GM19468 (cell line): ENCODE measurements at regions not wholly inside any gene's neighbourhood (a gene's known extent, or its start where the extent isn't known, plus 50 kb on each side); places are given as distances from the start of the nearest gene placed in this dataset.
A peak's percentile ranks its signal among the peaks of the same experiment; 100 is the strongest.

ENCODE experiments used
- ATAC-seq: cut with Tn5 transposase; IDR thresholded peaks from one replicate; pipeline ENCODE4 v1.9.1; 2021; ENCODE audit warnings: mild to moderate bottlenecking, moderate library complexity, moderate number of reproducible peaks; ENCODE audit not compliant: unreplicated experiment; ENCODE audit errors: extremely low read depth

DNA sequence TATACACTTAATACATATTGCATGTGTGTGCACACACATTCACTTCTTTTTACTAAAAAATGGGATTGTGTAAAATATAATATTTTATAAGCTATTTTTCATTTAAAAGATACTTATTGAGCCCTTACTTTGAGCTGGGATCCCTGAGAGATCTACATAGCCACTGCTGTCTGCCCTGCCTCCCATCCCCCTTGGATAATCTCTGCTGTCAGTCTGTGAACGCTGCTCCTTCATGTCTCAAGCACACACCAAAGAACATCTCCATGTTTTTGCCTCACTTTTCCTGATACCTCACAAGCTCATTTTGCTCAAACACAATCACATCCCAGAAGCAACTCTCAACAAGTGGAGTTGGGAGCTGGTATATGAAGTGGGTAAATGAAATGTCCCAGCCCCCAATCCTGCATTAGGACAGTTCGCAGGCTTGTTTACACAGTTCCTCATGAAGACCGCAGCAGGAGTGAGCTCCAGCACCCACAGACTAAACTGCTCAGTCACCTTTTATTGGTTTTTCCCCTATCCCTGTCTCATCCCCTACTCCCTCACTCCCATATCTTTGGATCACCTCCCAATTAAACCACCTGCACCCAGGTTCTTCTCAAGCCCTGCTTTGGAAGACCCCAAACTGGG lies 108.3 kb upstream of the FRY start:
- ATAC-seq, result no peak

DNA sequence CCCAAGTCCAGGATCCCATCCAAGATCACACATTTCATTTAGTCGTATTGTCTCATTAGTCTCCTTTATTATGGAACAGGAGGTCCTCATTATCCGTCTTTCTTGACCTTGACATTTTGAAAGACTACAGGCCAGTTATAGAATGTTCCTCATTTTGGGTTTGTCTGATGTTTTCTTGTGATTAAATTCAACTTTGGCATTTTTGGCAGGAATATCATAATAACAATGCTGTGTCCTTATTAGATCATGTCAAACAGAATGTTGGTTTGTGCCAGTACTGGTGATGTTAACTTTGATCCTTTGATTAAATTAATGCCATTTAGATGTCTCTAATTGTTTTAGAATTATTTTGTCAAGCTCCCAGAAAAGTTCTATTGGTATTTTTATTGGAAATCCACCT lies 106.5 kb upstream of the FRY start:
- no peak for ATAC-seq

DNA sequence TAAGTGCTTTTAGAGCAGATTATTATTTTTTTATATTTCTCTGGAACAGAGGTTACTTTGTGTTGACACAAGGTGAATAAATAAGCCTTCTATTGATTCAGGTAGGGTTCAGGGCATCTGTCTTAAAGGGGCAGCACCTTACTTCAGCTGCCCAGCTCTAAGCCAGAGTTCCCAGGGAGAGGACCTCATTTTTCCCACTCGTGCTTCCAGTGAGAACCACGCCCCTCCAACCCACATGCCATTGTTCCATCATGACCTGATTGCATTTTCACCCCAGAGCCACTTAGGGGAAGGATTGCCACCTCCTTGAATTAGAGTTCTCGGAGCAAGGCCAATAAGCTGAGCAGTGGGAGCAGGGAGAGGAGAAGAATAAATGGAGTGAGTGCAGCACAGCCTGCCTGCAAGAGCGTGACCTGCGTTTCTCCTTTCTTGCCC lies 104.3 kb upstream of the FRY start:
- ATAC-seq, result no peak

DNA sequence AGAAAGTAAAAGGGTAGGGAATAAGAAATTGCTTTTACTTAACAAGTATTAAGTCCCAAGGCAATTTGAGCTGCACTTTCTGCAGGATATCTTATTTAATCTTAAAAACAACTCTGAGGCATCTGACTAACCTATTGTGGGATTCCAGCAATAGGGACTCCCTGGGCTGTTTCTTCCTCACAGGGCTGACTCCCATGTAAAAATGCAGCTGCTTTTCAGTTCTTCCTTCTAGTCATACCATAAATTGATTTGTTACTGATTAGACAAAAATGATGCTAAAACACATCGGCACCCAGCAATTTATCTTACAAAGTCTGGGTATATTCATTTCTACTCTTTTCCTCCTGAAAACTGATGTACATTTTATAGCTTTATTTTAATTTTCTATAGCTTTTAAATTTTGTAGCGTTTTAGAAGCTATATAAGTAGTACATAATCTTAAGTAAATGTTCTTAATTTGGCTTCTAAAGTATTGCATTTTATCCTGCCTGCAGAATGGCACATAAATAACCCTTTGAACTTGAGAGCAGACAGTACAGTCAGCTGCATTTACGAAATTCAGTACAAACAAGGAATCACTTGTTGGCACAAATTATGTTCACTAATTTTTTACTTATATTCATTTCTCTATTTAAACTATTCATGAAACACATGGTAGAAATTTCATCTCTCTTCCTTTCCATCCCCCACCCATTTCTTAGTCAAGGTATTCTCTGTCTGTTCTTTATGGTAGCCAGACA lies 102.4 kb upstream of the FRY start:
- ATAC-seq, result no peak

DNA sequence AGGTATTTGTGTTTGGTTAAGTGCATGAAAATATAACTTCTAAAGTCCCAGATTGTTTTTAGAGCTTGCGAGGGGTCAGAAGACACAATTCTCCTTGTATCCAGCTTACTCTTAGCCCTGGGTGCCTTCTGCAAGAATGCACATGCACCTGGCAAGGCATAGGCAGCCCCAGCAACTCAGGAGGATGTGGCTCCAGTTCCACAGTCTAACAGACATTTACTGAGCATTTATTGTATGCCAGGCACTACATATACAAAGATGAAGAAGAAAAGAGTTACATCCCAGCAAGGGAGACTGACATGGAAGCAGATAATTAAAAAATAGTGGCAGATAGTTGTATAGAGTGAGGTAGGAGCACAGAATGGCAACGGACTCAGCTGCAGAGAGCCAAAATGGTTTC lies 101.1 kb upstream of the FRY start:
- no peak for ATAC-seq

DNA sequence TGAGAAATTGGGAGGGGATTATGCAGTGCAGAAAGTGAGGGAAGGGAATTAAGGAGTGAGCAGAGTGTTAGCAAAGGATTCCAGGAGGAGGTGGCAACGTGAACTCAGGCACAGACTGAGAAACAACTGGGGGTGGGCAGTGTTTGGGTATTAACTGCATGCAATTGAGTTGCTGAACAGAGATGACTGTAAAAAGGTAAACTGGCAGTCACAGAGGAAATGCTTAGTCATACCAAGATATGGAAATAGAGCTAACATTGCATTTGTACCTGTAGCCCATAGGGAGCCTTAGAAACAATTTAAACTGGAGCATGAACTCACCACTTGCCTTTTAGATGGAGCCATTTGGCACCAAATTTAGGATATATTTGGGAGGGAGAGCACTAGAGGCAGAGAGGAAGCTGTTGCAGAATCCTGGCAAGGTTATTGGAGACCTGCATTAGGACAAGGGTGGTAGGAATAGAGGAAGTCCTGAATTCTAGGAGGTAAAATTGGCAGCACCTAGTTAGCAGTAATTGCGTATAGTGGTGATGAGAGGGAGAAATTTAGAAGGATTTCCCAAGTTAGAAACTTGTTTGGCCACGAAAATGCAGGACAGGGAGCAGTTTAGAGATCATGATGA lies 100.6 kb upstream of the FRY start:
- peak; percentile 99 for ATAC-seq

DNA sequence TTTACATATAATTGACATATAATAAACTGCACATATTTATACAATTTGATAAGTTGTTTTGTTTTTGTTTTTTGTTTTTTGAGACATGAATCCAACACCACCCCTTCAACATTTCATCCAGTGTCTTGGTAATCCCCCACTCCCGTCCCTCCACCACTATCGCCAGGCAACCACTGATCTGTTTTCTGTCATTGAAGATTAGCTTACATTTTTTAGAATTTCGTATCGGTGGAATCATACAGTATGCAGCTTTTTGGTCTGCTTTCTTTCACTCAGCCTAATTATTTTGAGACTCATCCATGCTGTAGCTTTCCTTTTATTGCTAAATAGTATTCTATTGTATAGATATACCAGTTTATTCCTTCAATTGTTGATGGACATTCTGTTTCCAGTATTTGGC lies 94.1 kb upstream of the FRY start:
- no peak for ATAC-seq

DNA sequence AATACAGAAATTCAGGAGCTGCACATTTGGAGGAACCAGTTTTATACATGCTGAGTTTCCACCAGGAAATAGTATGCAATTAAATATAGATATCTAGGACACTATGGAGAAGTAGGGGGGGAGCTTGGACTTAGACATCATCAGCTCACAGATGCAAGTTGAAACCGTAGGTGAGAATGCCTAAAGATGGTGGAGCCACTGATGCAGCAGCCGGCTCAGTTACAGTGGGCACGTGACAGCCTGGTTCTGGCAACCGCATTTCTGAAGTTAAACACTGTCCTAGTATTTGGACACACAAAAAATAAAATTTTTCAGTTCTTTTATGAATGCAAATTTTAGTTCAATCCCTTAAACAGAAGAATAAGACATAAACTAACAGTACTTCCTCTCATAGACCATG lies 91.5 kb upstream of the FRY start:
- ATAC-seq, result no peak

DNA sequence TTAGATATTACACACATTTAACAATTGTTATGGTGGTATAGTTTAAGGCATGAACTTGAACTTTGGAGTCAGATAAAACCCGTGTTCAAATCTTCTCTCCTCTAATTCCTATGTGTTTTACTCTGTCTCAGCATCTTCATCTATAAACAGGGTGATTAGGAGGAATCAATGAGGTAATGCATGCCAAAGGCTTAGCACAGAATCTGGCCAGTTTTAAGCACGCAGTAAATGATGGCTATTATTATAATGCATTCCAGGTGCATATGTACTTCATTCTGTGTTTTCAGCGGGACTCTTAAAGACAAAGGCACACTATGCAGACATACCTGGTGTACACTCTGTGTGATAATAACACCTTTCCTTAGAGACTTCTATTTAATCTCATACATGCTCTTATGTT lies 88.0 kb upstream of the FRY start:
- no peak for ATAC-seq

DNA sequence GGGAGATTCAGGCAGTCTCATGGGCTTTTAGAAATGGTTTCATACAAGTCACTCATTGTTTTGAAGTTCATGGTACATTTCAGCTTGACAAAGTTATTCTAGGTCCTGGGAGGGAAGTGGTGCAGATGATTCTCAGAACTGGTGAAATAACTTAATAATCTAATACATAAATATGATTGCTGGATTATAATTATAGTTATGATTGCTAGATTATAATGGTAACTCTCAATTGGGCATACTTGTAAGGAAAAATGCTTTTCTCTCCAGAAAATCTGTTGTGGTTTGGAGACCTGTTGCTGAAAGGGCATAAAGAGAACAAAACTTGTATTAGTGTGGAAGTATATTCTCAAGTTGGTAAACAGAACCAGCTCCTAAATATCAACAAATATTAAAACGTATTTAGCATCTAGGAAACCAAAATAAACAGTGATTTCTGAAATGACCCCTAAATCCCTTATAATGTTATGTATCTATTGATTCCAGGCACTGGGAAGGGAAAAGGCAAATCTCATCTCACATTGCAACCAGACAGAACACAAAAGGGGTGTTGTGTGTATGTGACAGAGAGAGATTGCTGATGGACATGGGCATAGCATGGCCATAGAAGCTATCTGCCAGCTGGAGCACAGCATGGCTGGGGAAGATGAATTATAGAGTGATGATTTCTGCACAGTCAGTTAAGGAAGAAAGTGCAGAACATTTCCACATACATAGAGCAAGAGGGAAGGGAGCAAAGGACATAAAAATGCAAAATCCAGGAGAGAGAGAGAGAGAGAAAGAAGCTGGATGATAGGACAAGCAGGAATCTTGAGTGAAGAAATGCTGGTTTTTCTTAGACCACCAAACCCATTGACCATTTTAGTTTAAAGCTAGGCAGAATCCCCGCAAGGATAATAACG lies 87.1 kb upstream of the FRY start:
- no peak for ATAC-seq

DNA sequence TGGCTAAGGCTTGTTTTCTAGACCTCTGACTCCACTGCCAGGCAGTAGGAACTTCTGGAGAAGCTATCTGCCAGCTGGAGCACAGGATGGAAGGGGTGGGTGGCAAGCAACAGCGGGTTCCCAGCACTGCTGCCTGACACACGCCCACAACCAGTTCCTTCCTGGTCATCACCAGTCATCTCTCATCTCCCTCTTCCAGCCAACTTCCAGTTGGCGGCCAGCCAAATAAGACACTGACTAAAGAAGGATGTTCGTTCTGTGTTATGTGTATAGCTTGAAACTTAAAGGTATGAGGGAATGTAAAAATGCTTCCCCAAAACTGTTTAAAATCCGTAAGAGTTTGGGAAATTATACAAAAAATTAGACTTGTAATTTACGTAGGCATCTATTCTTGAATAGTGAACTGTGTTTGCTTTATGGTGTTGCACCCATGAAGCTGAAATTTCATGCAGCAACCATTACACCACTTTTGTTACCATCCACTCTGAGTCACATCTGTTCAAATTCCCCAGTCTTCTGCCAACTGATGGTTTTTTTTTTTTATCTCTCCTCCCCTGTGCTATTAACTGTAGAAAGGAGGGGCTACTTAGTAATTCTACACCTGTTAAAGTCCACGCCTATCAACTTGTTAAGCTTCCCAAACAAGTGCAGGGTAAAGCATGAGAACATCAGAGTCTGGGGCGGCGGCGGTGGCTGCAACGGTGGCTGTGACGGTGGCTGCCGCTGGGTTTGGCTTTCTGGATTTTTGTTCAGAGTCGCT lies 86.2 kb upstream of the FRY start:
- no peak for ATAC-seq

DNA sequence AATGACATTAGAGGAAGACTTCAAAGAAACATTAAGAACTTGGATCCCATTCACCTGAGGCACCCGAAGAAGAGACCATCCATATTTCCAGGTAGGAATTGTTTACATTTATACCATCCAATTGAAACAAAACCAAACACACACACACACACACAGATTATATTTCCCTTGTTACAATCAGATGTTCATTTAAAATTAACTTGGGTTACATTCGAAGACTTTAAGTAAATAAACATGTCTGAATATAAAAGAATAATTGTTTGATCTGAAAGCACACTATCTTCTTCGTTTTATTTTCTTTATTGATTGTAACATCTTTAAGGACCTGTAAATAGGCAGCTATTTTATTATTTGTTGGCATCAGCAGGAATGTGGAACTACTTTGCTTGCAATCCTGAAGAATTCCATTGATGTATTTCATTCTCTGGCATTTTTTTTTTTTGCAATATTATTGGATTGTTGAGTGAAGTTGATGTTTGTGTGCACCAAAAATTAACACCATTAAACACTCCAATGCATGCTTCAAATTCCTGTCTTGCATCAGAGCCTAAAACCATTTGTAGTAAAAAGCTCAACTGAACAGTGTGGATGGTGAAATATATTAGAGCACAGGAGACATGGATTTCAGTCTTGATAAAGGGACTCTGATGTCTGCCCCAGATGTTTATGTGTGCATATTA lies 85.3 kb upstream of the FRY start:
- no peak for ATAC-seq

DNA sequence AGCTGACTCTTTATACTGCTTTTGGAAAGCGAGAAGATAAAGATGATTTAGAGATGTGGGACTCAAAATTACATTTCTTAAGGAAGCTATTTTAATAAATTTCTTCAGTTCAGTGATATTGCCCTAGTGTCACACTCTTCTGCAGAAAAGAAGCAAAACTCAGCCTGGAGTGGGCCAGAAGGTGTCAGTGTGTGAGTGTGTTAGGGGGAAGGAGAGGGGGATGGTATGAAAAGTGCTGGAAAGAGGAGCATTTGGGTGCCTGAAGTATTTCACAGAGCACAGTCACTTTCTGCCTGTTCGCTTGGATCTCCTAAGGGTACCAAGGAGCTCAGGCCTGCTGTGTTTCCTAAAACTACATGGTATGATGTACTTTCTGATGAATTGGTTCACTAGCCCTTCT lies 84.5 kb upstream of the FRY start:
- ATAC-seq, result no peak

DNA sequence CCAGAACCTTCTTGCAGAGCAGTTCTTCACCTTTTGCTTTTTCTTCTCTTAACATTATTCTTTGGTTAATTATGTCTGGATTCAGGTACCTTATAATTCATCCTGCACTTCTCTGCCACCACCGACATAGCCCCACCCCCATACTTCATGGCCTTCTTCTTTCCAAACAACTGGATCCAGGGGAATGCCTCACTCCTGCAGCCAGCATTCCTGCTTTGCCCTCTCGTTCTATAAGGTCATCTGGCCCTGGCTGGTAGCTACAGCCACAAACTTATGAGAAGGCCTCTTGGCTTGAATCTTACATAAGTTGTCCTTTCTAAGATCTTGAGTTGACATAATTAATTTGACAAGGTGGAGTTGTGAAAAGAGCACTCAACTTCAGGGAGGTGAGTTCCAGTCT lies 84.1 kb upstream of the FRY start:
- ATAC-seq, result no peak

DNA sequence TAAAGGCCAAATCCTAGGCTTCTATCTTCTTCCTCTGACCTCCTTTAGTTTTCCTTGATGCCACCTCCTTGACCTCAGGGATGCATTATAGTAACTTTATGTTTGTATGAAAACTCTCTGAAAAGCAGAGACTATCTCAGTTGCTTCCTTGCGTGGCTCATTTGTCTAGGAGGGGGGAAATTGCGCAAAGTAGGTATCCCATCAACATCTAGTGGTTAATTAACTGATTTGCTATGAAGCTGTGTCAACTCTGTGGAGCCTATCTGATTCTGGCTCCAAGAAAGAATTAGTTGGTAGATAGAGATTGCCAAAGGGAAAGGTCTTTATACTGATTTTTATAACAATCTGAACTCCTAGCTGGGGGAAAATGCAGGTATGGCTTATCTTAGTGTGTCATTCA lies 82.1 kb upstream of the FRY start:
- ATAC-seq, result no peak

DNA sequence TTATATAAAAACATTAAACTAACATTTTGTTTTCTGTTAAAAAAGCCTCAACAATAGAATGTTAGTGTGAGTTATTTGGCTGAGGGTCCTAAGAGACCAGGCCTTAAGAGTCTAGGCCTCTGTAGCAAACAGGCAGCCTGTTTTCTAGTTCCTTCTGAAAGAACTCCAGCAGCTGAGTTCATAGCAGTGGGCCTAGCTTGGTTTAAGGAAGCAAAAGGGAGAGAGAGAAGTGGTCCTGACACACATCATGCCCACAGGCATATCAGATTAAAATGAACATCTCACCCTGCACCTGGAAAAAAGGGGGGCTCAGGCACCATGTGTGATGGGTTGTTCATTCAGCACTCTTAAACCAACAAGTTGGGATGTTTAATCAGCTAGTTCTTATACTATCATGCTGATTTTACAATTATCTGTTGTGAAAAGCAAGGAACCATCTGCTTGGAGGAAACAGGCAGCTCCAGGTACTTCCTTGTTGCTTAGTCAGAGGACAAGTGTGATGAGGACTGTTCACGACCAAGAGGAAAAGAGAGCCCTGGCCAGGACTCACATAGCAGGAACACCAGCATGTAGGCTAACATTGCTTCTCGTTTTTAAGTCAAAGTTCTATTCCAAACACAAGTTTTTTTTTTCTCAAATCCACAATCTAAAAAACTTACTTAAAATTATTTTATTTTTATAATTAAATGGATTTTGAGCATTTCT lies 81.3 kb upstream of the FRY start:
- no peak for ATAC-seq

DNA sequence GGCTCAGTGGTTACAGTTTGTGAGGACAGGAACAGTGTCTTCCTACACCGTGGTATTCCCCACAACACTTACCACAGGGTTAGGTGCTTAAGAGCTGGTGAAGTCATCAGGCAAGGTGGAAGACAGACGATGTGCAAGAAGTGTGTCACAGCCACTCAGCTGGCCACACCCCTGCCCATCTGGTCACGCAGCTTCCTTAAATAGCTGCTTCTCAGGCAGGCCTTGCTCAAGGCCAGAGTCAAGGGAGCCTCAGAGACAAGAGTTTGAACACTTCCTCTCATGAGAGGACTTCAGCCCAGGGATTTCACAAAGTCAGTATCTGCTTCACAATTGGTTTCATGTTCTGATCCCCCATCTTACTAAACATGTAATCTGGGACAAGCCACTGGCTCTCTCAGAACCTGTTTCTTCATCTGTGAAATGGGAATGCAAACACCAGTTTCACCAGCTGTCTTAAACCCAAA lies 80.3 kb upstream of the FRY start:
- ATAC-seq, result peak; percentile 92

DNA sequence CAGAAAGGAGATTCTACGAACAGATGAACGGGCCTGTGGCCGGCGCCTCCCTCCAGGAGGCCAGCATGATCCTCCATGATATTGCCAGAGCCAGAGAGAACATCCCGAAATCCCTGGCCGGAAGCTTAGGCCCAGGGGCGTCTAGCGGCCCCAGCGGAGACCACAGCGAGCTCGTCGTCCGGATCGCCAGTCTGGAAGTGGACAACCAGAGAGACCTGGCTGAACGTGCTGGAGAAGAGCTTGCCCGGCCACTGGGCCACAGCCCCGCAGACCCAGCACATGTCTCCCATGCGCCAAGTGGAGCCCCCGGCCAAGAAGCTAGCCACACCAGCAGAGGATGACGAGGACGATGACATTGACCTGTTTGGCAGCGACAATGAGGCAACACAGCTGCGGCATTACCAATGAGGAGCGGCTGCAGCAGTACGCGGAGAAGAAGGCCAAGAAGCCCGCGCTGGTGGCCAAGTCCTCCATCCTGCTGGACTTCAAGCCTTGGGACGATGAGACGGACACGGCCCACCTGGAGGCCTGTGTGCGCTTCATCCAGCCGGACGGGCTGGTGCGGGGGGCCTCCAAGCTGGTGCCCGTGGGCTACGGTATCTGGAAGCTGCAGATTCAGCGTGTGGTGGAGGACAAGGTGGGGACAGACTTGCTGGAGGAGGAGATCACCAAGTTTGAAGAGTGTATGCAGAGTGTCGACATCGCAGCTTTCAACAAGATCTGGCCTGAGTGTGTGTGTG lies 78.8 kb upstream of the FRY start:
- no peak for ATAC-seq
